Cerebellar cortex (tissue), 1 donor: ENCODE measurements at regions not wholly inside any gene's neighbourhood (a gene's known extent, or its start where the extent isn't known, plus 50 kb on each side); places are given as distances from the start of the nearest gene placed in this dataset.

Experiments
- DNase-seq: peaks from one replicate; pipeline ENCODE4 v3.0.0-alpha.2; 2015; ENCODE audit warnings: low spot score

DNA sequence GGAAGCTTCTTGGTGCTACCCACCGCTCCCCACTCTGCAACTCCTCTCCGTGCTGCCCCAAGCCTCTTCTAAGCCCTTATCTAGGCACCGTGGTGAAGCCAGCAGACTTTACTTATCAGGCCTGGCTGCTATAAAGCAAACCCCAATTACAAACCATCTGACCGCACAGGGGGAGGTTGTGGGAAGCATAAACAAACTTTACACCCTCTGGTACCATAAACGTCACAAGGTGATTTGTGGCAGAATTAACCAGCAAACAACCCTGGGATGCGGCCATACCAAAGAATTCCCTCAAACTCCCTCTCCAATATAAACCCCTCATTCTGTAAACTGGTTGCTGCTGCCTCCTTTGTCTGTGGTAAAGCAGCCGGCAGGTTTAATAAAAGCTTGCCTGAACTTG lies 55.2 kb downstream of the MAGEC2 start:
- DNase-seq: no peak

DNA sequence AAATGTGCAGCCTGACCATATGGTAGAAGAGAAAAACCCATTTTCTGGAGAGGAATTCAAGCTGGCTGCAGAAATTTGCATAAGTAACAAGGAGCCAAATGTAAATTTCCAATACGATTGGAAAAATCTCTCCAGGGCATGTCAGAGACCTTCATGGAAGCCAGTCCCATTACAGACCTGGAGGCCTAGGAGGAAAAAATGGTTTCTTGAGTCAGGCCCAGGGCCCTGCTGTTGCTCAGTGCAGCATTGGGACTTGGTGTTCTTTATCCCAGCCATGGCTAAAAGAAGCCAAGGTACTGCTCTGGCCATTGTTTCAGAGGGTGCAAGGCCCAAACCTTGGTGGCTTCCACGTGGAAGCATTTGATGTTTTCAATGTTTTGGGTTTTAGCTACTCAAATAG lies 70.6 kb downstream of the MAGEC2 start:
- no peak for DNase-seq

- no peak for DNase-seq
These were observed 108.8 kb downstream of the MAGEC2 start for GRCh38 chrX:142096253-142096652.

GRCh38 chrX:142095651-142096245 lies 109.3 kb downstream of the MAGEC2 start:
- DNase-seq: peak; percentile 1

- no peak for DNase-seq
These were observed 115.9 kb downstream of the MAGEC2 start for GRCh38 chrX:142089193-142089592.

DNA sequence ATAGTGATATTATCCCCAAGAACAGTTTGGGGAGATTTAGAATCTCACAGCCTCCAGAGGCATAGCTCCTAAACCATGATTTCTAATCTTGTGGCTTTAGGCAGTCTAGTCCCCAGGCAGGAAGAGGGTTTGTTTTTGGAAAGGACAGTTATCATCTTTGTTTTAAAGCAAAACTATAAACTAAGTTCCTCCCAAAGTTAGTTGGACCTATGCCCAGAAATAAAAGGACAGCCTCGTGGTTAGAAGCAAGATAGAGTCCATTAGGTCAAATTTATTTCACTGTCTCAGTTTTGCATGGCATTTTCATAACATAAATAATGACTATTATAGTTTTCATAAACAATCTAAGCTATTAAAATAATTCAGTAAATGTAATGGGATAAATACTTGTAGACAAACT lies 120.5 kb downstream of the MAGEC2 start:
- DNase-seq: no peak

DNA sequence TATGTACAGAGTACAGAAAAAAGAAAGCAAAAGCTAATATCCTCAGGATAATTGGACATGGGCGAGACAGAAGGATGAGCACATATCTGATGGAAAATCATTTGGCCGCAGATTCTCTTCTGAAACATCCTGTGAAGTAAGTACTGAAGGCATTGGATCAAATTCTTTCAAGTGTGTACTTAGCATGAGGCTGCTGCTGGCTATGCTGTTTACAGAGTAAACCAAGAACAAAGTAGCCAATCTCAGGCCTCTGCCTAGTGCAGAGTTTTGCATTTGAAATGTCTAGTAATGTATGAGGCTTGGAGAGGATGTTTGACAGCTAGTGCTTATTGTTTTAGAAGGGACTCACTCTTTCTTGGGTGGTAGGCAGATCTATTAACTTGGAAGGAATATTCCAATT lies 128.5 kb downstream of the MAGEC2 start:
- no peak for DNase-seq

DNA sequence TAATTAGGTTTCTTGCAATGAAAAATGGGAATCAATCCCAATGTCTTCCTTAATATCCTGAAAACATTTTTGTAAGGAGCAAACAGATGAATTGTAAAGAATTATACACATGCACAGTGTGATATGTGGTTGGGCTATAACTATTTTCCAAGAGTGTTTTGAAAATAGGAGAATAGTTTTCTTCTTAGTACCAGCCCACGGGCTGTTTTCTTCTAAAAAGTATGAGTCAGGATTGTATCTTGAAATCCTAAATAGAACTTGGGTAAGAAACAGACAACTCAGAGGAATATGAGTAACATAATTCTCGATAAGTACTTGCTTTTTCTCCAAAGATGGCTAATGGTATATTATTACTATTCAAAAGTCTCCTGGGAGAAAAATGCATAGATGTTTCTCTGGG lies 136.7 kb downstream of the MAGEC2 start:
- no peak for DNase-seq

GRCh38 chrX:142060191-142060590 lies 144.9 kb downstream of the MAGEC2 start:
- DNase-seq: no peak

DNA sequence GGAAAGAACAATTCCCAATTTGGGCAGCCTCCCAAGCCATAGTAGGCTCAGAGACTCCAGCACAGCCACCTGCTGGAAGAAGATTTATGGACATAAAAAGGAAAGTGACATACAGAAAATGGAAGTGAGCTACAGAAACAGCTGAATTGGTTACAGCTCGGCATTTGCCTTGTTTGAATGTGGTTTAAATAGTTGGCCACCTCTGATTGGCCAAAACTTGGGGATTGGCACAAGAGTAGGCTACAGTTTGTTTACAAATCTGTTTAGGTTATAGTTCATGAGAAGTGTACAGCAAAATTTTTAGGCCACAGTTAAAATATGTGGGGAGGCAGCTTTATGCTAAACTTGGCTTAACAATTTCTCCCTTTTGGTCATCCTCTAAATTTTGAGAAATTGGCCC lies 150.4 kb downstream of the MAGEC1 start:
- DNase-seq: no peak

- no peak for DNase-seq
These were observed 148.5 kb downstream of the MAGEC1 start for GRCh38 chrX:142052238-142052637.

DNA sequence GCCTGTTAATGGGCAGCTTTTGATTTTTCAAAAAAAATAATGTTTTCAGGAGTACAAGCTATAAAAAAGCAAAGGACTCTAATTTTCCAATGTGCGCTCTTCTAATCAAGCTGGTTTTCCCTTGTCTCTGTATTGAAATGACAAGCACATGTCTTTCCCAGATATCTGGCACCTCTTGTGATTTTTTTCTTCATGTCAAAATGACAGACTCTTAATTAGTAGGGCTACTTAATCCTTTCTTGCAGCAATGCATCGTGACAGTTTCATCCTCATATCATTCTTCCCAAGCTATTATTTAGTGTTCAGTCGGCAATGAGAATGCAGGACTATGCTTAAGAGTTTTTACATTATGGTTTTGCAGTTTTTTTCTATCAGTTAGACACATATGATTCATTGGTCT lies 139.5 kb downstream of the MAGEC1 start:
- no peak for DNase-seq

- no peak for DNase-seq
These were observed 137.2 kb downstream of the MAGEC1 start for GRCh38 chrX:142040906-142041305.

DNA sequence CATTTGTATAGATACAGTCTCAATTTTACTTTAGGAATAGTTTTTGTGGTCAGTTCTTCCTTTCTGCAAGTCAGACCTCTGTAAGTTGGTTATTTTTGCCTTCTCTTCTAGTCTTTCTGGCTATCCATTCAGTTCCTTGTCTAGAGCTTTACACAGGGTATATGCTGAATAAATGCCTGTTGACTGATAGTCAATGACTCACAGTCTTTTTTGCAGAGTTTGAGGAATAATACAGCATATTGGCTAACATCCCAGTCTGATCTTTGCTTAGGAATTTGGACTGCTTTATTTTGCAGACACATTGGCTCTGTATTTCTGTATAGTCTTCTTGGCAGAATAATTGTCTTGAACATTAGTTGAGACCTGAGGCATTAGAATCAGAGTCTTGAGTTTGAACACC lies 132.4 kb downstream of the MAGEC1 start:
- no peak for DNase-seq

GRCh38 chrX:142005532-142005931 lies 101.8 kb downstream of the MAGEC1 start:
- no peak for DNase-seq

DNA sequence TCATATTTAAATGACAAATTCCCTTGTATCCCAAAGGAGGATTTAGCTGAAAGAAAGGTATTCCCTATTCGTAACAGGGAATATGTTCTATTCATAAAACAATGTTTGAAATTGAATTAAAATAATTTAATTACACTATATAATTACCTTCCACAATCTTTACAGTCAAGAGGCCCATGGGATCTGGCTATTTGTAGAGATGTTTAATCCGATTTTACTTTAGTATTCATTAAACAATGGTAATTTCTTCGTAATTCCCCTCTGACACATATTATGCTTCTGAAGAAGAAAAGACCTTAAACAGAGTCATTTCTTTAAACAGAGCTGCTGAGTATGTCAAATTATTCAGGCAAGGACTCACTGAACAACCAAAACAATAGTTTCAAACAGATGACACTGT lies 98.8 kb downstream of the MAGEC1 start:
- no peak for DNase-seq

- DNase-seq: no peak
These were observed 98.2 kb downstream of the MAGEC1 start for GRCh38 chrX:142001934-142002333.

GRCh38 chrX:141989815-141990214 lies 86.1 kb downstream of the MAGEC1 start:
- DNase-seq: no peak

GRCh38 chrX:141989134-141989533 lies 85.4 kb downstream of the MAGEC1 start:
- no peak for DNase-seq

GRCh38 chrX:141982296-141982695 lies 78.6 kb downstream of the MAGEC1 start:
- no peak for DNase-seq

DNA sequence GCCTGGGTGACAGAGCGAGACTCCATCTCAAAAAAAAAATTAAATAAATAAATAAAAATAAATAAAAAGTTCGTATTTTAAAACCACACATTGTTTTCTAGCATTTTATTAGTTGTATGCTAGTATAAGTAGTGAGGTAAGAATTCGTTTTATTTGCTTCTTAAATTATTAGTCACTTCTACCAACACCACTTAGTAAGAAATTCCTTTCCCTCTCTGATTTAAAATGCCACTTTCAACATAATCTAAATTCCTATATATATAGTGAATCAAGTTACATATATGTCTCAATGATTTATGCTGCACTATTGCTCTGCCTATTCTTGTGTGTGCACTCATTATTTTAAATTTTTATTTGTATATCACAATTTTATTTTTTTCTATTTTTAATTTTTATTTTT lies 72.1 kb downstream of the MAGEC1 start:
- DNase-seq: no peak

GRCh38 chrX:141969706-141970105 lies 66.0 kb downstream of the MAGEC1 start:
- DNase-seq: no peak

GRCh38 chrX:141960578-141960977 lies 56.9 kb downstream of the MAGEC1 start:
- DNase-seq: no peak
